ENCODE measurements at regions not wholly inside any gene's neighbourhood (a gene's known extent, or its start where the extent isn't known, plus 50 kb on each side); places are given as distances from the start of the nearest gene placed in this dataset.

GRCh38 chr4:10343656-10344055, 113.6 kb downstream of the ZNF518B start:
- no peaks in the 10 kb centered on the region for H3K4me1 Mint-ChIP-seq (ENCODE audit: low read depth)
- no peak for TF ChIP-seq CTCF (IDR thresholded peaks at IDR 0.05)

GRCh38 chr4:10342866-10343265, 114.4 kb downstream of the ZNF518B start:
- DNase-seq (ENCODE audit: low spot score), result no peak

More at GRCh38 chr4:10343656-10344055, 113.6 kb downstream of the ZNF518B start:
- Mint-ChIP-seq H3K27me3 (ENCODE audit: low read depth) (peaks cover 1% of the 10 kb centered on the region), H3K27ac (ENCODE audit: unreplicated experiment) (no peak overlapping the region), H3K36me3 (ENCODE audit: low read depth) (no peaks in the 10 kb centered on the region), H3K4me3 (ENCODE audit: unreplicated experiment) (no peak overlapping the region), H3K9me3 (ENCODE audit: low read depth) (no peaks in the 10 kb centered on the region)
- DNase-seq (ENCODE audit: low spot score), result no peak

GRCh38 chr4:10336471-10336870, 120.8 kb downstream of the ZNF518B start:
- Mint-ChIP-seq H3K36me3 (ENCODE audit: low read depth) (no peaks in the 10 kb centered on the region), H3K27ac (ENCODE audit: unreplicated experiment) (no peak overlapping the region)

More at GRCh38 chr4:10342866-10343265, 114.4 kb downstream of the ZNF518B start:
- H3K4me3 Mint-ChIP-seq (ENCODE audit: unreplicated experiment), result no peak overlapping the region
- H3K27me3 Mint-ChIP-seq (ENCODE audit: low read depth), result peaks cover 1% of the 10 kb centered on the region
- H3K27ac Mint-ChIP-seq (ENCODE audit: unreplicated experiment), result no peak overlapping the region
- no peaks in the 10 kb centered on the region for H3K4me1 Mint-ChIP-seq (ENCODE audit: low read depth)
- no peak for TF ChIP-seq CTCF (IDR thresholded peaks at IDR 0.05)
- no peaks in the 10 kb centered on the region for H3K36me3 Mint-ChIP-seq (ENCODE audit: low read depth)
- peaks cover 2% of the 10 kb centered on the region for H3K9me3 Mint-ChIP-seq (ENCODE audit: low read depth)

GRCh38 chr4:10335050-10335449, 122.2 kb downstream of the ZNF518B start:
- no peaks in the 10 kb centered on the region for H3K36me3 Mint-ChIP-seq (ENCODE audit: low read depth)
- no peak overlapping the region for H3K4me3 Mint-ChIP-seq (ENCODE audit: unreplicated experiment)
- peaks cover 6% of the 10 kb centered on the region for H3K9me3 Mint-ChIP-seq (ENCODE audit: low read depth)
- no peak for TF ChIP-seq CTCF (IDR thresholded peaks at IDR 0.05)
- peaks cover 4% of the 10 kb centered on the region for H3K27me3 Mint-ChIP-seq (ENCODE audit: low read depth)
- H3K27ac Mint-ChIP-seq (ENCODE audit: unreplicated experiment), result no peak overlapping the region
- no peaks in the 10 kb centered on the region for H3K4me1 Mint-ChIP-seq (ENCODE audit: low read depth)
- no peak for DNase-seq (ENCODE audit: low spot score)

More at GRCh38 chr4:10336471-10336870, 120.8 kb downstream of the ZNF518B start:
- Mint-ChIP-seq H3K9me3 (ENCODE audit: low read depth) (peaks cover 6% of the 10 kb centered on the region), H3K27me3 (ENCODE audit: low read depth) (peaks cover 4% of the 10 kb centered on the region), H3K4me1 (ENCODE audit: low read depth) (no peaks in the 10 kb centered on the region), H3K4me3 (ENCODE audit: unreplicated experiment) (no peak overlapping the region)
- DNase-seq (ENCODE audit: low spot score), result no peak
- no peak for TF ChIP-seq CTCF (IDR thresholded peaks at IDR 0.05)

GRCh38 chr4:10334506-10335028, 122.7 kb downstream of the ZNF518B start:
- TF ChIP-seq CTCF (IDR thresholded peaks at IDR 0.05), result no peak
- H3K27ac Mint-ChIP-seq (ENCODE audit: unreplicated experiment), result no peak overlapping the region
- no peaks in the 10 kb centered on the region for H3K36me3 Mint-ChIP-seq (ENCODE audit: low read depth)
- H3K9me3 Mint-ChIP-seq (ENCODE audit: low read depth), result peaks cover 6% of the 10 kb centered on the region
- DNase-seq (ENCODE audit: low spot score), result no peak
- peaks cover 4% of the 10 kb centered on the region for H3K27me3 Mint-ChIP-seq (ENCODE audit: low read depth)
- H3K4me1 Mint-ChIP-seq (ENCODE audit: low read depth), result no peaks in the 10 kb centered on the region
- no peak overlapping the region for H3K4me3 Mint-ChIP-seq (ENCODE audit: unreplicated experiment)

All from chondrocyte (in vitro differentiated cells).